Tibial nerve (tissue), 4 donors: ENCODE measurements at regions not wholly inside any gene's neighbourhood (a gene's known extent, or its start where the extent isn't known, plus 50 kb on each side); places are given as distances from the start of the nearest gene placed in this dataset.

Source experiments
- DNase-seq, 2 donors: peaks; one replicate each; pipeline ENCODE4 v3.0.0-alpha.2; 2019; ENCODE audit warnings: low spot score in 2 of 2
- H3K27ac ChIP-seq, 4 donors: fragments of 200-600 bp; sonication (generic) in 3 of 4; one replicate each; pipeline ENCODE4 v1.5.1; 2017 to 2019; ENCODE audit warnings: mild to moderate bottlenecking in 1 of 4
- H3K27me3 ChIP-seq, 2 donors: fragments of 200-600 bp; sonication (generic) in 1 of 2; one replicate each; pipeline versions ENCODE4 v1.5.1 to v1.6.0; 2017 to 2019
- H3K36me3 ChIP-seq, 3 donors: fragments of 200-600 bp; sonication (generic); one replicate each; pipeline ENCODE4 v1.5.1; 2018 to 2019
- H3K4me1 ChIP-seq, 4 donors: fragments of 200-600 bp; sonication (generic) in 3 of 4; one replicate each; pipeline ENCODE4 v1.5.1; 2017 to 2019
- H3K4me3 ChIP-seq, 4 donors: fragments of 200-600 bp; sonication (generic) in 3 of 4; one replicate each; pipeline ENCODE4 v1.5.1; 2017 to 2019; ENCODE audit warnings: mild to moderate bottlenecking in 1 of 4, moderate library complexity in 1 of 4
- H3K9me3 ChIP-seq, 4 donors: fragments of 200-600 bp; sonication (generic) in 3 of 4; one replicate each; pipeline ENCODE4 v1.5.1; 2017 to 2019
- EP300 ChIP-seq, 2 donors: sonication (generic); formaldehyde crosslinking; IDR thresholded peaks; one replicate each; pipeline ENCODE4 v1.6.1; 2017; ENCODE audit warnings: antibody characterized with exemption in 2 of 2, mild to moderate bottlenecking in 1 of 2
- POLR2A ChIP-seq, 2 donors: fragments of 450-650 bp; IDR thresholded peaks; one replicate each; pipeline ENCODE4 v1.6.1; 2017; ENCODE audit warnings: antibody characterized with exemption in 2 of 2, mild to moderate bottlenecking in 2 of 2, moderate library complexity in 2 of 2
- WGBS, 2 donors: methylation state at CpG; one replicate each; pipeline ENCODE4 v1.1.5; 2018; 5-methylcytosine and 5-hydroxymethylcytosine counted together
- TF ChIP-seq, protein P1 (sequence below), 5 experiments: fragments of 200-600 bp in 3 of 5; fragments of 450-650 bp in 2 of 5; sonication (generic) in 3 of 5; IDR thresholded peaks; one replicate each; pipeline ENCODE4 v1.5.1; 2016 to 2019; ENCODE audit warnings: antibody characterized with exemption in 5 of 5, mild to moderate bottlenecking in 3 of 5, moderate library complexity in 2 of 5

DNA sequence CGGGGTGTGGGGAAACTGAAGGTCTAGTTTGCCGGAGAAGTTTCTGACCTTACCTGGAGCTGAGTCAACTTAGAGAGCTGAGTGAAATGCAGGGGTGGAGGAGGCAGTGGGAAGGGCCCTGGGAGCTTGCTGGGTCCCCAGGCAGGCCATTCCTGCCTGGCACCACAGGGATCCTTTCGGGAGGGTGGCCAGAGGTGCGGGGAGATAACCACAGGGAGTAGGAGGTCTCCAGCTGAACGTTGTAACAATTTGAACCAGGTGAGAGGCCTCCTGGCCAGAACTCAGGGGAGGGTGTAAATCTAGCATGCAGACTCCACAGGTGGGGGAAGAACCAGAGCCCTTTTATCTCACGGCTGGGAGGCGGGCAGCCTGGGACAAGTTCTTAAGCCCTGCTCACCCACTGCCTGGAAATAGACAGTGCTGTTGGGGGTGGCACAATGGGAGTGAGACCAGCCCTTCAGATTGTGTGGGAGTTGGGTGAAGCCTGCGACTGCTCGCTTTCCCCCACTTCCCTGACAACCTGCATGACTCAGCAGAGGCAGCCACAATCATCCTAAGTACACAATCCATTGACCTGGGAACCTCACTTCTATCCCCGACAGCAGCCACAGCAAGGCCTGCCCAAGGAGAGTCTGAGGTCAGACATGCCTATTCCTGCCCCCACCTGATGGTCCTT, 247.4 kb downstream of the ADGRA3 start:
- Histone ChIP-seq H3K27me3 (no peaks in the 10 kb centered on the region), H3K27ac (no peak overlapping the region), H3K4me1 (no peaks in the 10 kb centered on the region), H3K9me3 (no peaks in the 10 kb centered on the region), H3K36me3 (no peaks in the 10 kb centered on the region), H3K4me3 (no peak overlapping the region)
- WGBS, 2 donors: 84 to 87% methylated on average over 10 of the region's 10 CpGs
- TF ChIP-seq POLR2A (IDR thresholded peaks at IDR 0.05): no peak
- TF ChIP-seq, protein P1, sequence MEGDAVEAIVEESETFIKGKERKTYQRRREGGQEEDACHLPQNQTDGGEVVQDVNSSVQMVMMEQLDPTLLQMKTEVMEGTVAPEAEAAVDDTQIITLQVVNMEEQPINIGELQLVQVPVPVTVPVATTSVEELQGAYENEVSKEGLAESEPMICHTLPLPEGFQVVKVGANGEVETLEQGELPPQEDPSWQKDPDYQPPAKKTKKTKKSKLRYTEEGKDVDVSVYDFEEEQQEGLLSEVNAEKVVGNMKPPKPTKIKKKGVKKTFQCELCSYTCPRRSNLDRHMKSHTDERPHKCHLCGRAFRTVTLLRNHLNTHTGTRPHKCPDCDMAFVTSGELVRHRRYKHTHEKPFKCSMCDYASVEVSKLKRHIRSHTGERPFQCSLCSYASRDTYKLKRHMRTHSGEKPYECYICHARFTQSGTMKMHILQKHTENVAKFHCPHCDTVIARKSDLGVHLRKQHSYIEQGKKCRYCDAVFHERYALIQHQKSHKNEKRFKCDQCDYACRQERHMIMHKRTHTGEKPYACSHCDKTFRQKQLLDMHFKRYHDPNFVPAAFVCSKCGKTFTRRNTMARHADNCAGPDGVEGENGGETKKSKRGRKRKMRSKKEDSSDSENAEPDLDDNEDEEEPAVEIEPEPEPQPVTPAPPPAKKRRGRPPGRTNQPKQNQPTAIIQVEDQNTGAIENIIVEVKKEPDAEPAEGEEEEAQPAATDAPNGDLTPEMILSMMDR (IDR thresholded peaks at IDR 0.05): no peak
- TF ChIP-seq EP300 (IDR thresholded peaks at IDR 0.05): no peak
- DNase-seq: no peak

DNA sequence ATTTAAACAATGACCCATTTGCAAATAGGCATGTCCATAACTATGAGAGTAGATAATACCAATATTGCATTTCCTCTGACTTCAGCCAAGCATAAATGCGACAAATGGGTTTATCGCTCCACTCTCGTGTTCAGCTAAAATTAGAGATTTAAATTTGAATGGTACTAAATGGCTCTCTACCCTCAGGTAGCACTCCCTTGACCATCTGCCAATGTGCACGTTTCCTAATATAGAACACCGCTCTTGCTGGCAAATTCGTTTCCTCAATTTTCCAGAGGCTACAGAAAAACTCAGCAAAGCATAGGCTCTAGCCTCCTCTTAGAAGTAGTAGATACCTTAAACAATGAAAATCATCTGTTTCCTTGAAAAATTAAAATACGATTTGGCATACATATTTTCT, 251.6 kb downstream of the ADGRA3 start:
- no peaks in the 10 kb centered on the region for H3K4me1 ChIP-seq
- H3K27ac ChIP-seq: no peak overlapping the region
- H3K9me3 ChIP-seq: peaks cover 0 to 5% (median 0%) of the 10 kb centered on the region in 4 donors
- H3K4me3 ChIP-seq: no peak overlapping the region
- H3K36me3 ChIP-seq: no peaks in the 10 kb centered on the region
- no peaks in the 10 kb centered on the region for H3K27me3 ChIP-seq
- TF ChIP-seq POLR2A (IDR thresholded peaks at IDR 0.05): no peak
- TF ChIP-seq, protein P1 (IDR thresholded peaks at IDR 0.05): no peak
- TF ChIP-seq EP300 (IDR thresholded peaks at IDR 0.05): no peak
- 87 to 91% methylated on average over 7 of the region's 7 CpGs for WGBS, 2 donors
- no peak for DNase-seq

DNA sequence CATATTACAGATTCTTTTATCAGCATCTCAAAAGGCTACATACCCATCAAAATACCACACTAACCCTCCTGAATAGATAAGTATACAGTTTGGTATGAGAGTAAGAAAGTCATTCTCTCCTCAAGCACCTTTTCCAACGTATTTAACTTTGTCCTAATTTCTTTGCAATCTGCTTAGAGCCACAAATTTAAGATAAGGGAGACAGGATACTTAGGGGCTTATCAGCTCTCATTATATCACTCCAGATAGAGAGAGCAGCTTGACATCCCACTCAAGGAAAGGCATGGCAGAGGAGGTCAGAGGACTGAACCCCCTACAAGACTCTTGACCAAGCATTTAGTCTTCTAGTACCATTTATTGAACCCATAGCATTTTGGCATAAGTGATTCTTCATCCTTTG, 262.4 kb downstream of the ADGRA3 start:
- no peaks in the 10 kb centered on the region for H3K4me1 ChIP-seq
- no peaks in the 10 kb centered on the region for H3K27me3 ChIP-seq
- H3K27ac ChIP-seq: no peak overlapping the region
- H3K4me3 ChIP-seq: no peak overlapping the region
- no peak for DNase-seq
- no peaks in the 10 kb centered on the region for H3K9me3 ChIP-seq
- TF ChIP-seq, protein P1 (IDR thresholded peaks at IDR 0.05): no peak
- no peaks in the 10 kb centered on the region for H3K36me3 ChIP-seq
- 46 to 66% methylated on average over 1 of the region's 1 CpG for WGBS, 2 donors

DNA sequence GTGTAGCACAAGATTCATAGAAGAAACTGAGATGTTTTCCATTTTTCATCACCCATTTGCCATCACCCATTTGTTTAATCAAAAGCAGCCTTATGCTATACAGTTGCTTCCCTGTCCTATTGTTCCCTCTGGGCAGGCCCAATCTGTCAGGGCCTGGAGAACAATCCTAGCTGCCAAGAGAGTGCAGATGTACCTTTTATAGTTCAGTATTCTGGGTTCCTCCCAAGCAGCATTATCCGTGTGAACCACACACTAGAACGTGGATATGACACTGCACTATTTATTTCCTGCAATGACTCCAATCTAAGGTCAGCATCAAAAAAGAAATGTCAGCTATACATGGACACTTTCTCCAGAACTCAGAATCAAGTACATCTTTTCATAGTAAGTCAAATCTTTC, 269.0 kb downstream of the ADGRA3 start:
- Histone ChIP-seq H3K9me3 (peaks cover 0 to 5% (median 0%) of the 10 kb centered on the region in 4 donors), H3K4me3 (no peak overlapping the region), H3K27ac (no peak overlapping the region), H3K36me3 (no peaks in the 10 kb centered on the region), H3K4me1 (no peaks in the 10 kb centered on the region), H3K27me3 (no peaks in the 10 kb centered on the region)
- 34 to 55% methylated on average over 2 of the region's 2 CpGs for WGBS, 2 donors
- DNase-seq: no peak
- TF ChIP-seq, protein P1 (IDR thresholded peaks at IDR 0.05): no peak
- TF ChIP-seq POLR2A (IDR thresholded peaks at IDR 0.05) (no peak), EP300 (IDR thresholded peaks at IDR 0.05) (no peak)

DNA sequence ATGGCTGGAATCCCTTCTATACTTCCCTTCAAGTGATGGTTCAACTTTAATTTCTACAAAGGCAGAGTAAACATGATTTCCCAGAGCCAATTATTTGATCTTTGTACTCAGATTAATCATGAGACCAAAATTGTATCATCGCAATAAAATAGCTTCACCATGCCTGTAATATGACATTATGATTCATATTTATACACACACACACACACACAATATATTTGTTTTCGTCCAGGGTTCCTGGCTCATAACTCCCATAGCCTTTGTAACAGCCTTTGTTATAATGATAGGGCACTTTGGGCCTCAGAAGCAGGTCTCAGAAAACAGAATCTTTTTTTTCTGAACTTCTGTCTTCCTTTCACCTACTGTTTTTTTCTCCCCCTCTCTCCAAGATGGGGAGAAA, 270.6 kb downstream of the ADGRA3 start:
- Histone ChIP-seq H3K27ac (no peak overlapping the region), H3K36me3 (no peaks in the 10 kb centered on the region), H3K4me1 (no peaks in the 10 kb centered on the region), H3K4me3 (no peak overlapping the region), H3K9me3 (peaks cover 0 to 5% (median 0%) of the 10 kb centered on the region in 4 donors), H3K27me3 (no peaks in the 10 kb centered on the region)
- no peak for DNase-seq
- 77 to 86% methylated on average over 2 of the region's 2 CpGs for WGBS, 2 donors
- TF ChIP-seq, protein P1 (IDR thresholded peaks at IDR 0.05): no peak
- TF ChIP-seq POLR2A (IDR thresholded peaks at IDR 0.05): no peak
- no peak for TF ChIP-seq EP300 (IDR thresholded peaks at IDR 0.05)
